ENCODE measurements at regions not wholly inside any gene's neighbourhood (a gene's known extent, or its start where the extent isn't known, plus 50 kb on each side); places are given as distances from the start of the nearest gene placed in this dataset.
A peak's percentile ranks its signal among the peaks of the same experiment; 100 is the strongest.

- peak; percentile 36 for DNase-seq (ENCODE audit: low read depth)
- H3K4me3 ChIP-seq (ENCODE audit: low read depth, low read length) = no peak overlapping the region
- TF ChIP-seq CTCF (IDR thresholded peaks at IDR 0.05; ENCODE audit: insufficient read depth, low read depth, low read length) = peak; percentile 72
Measured at GRCh38 chr2:185291035-185291647, 447.5 kb upstream of the FSIP2 start.

GRCh38 chr2:185299867-185300266 is 438.7 kb upstream of the FSIP2 start:
- no peak for DNase-seq (ENCODE audit: low read depth)
- no peak overlapping the region for H3K4me3 ChIP-seq (ENCODE audit: low read depth, low read length)
- no peak for TF ChIP-seq CTCF (IDR thresholded peaks at IDR 0.05; ENCODE audit: insufficient read depth, low read depth, low read length)

DNA sequence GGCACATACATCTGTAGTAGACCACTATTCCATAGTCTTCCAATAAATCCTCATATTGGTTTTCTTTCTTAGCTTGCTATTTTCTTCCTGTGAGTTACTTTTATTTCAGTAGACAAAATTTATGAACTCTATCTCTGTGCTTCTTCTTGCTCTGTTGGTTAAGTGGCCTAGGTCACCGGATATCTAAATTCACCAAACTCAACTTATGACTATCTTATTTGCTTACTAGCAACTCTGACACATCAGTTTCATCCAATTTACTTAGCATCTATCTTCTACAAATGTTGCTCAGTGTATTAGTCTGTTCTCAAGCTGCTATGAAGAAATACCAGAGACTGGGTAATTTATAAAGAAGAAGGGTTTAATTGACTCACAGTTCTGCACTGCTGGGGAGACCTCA is 432.5 kb upstream of the FSIP2 start:
- no peak for TF ChIP-seq CTCF (IDR thresholded peaks at IDR 0.05; ENCODE audit: insufficient read depth, low read depth, low read length)
- H3K4me3 ChIP-seq (ENCODE audit: low read depth, low read length) = no peak overlapping the region

GRCh38 chr2:185316383-185316782 is 422.2 kb upstream of the FSIP2 start:
- DNase-seq (ENCODE audit: low read depth) = no peak
- no peak overlapping the region for H3K4me3 ChIP-seq (ENCODE audit: low read depth, low read length)

More for the DNA sequence above, 432.5 kb upstream of the FSIP2 start:
- no peak for DNase-seq (ENCODE audit: low read depth)

DNA sequence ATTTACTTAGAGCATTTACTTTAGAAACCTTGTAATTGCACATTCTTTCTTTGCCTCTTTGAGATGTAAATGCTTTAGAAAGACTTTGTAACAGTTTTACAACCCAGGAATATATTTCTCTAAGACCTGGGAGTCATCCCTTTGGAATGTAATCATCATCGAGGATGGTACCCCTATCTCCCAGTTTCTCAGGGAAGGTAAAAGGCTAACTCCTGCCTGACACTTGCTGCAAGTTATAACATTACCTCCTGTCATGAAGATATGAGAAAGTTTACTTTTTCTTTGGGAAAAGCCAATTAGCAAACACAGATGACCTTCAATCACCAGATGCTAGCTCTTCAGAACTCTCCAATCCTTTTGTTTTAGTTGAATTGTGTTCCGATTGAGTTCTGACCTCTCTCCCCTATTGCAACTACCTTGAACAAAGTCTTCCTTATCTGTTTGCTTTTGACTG is 420.3 kb upstream of the FSIP2 start:
- TF ChIP-seq CTCF (IDR thresholded peaks at IDR 0.05; ENCODE audit: insufficient read depth, low read depth, low read length) = no peak
- no peak for DNase-seq (ENCODE audit: low read depth)
- no peak overlapping the region for H3K4me3 ChIP-seq (ENCODE audit: low read depth, low read length)

More at GRCh38 chr2:185316383-185316782, 422.2 kb upstream of the FSIP2 start:
- TF ChIP-seq CTCF (IDR thresholded peaks at IDR 0.05; ENCODE audit: insufficient read depth, low read depth, low read length) = no peak

- TF ChIP-seq CTCF (IDR thresholded peaks at IDR 0.05; ENCODE audit: insufficient read depth, low read depth, low read length) = no peak
- no peak overlapping the region for H3K4me3 ChIP-seq (ENCODE audit: low read depth, low read length)
- DNase-seq (ENCODE audit: low read depth) = no peak
Measured at GRCh38 chr2:185335879-185336278, 402.7 kb upstream of the FSIP2 start.

- DNase-seq (ENCODE audit: low read depth) = no peak
- no peak overlapping the region for H3K4me3 ChIP-seq (ENCODE audit: low read depth, low read length)
- no peak for TF ChIP-seq CTCF (IDR thresholded peaks at IDR 0.05; ENCODE audit: insufficient read depth, low read depth, low read length)
Measured at GRCh38 chr2:185337033-185337432, 401.6 kb upstream of the FSIP2 start.

All from fibroblast of villous mesenchyme (primary cell).